HepG2 (cell line): ENCODE measurements at regions not wholly inside any gene's neighbourhood (a gene's known extent, or its start where the extent isn't known, plus 50 kb on each side); places are given as distances from the start of the nearest gene placed in this dataset.

Source experiments
- CREB1 ChIP-seq, 2 experiments: fragments of 450-650 bp in 1 of 2; IDR thresholded peaks; 2 replicates each; pipeline ENCODE4 v1.6.1; 2016 to 2017; ENCODE audit warnings: control low read depth in 1 of 2, mild to moderate bottlenecking in 1 of 2, missing compliant biosample characterization in 1 of 2, missing genetic modification characterization in 1 of 2
- CREM ChIP-seq, 2 experiments: sonication (generic) in 1 of 2; formaldehyde crosslinking in 1 of 2; IDR thresholded peaks; 2 replicates each; pipeline versions ENCODE4 v1.4.0 to v1.6.1; 2016 to 2020; ENCODE audit warnings: antibody characterized with exemption in 1 of 2, mild to moderate bottlenecking in 1 of 2, missing genetic modification reagents in 1 of 2
- ELF3 ChIP-seq: IDR thresholded peaks from 2 replicates; pipeline ENCODE4 v1.6.1; 2016; ENCODE audit warnings: missing genetic modification reagents, missing compliant biosample characterization
- ELF4 ChIP-seq: sonication (generic); formaldehyde crosslinking; IDR thresholded peaks from 2 replicates; pipeline ENCODE4 v1.5.0; 2020; ENCODE audit warnings: missing genetic modification reagents, mild to moderate bottlenecking, moderate library complexity, borderline replicate concordance
- GPN1 ChIP-seq: sonication (generic); formaldehyde crosslinking; IDR thresholded peaks from 2 replicates; pipeline ENCODE4 v1.5.1; 2020; ENCODE audit warnings: missing genetic modification reagents, borderline replicate concordance
- KAT8 ChIP-seq: IDR thresholded peaks from 2 replicates; pipeline ENCODE4 v1.6.1; 2016; ENCODE audit warnings: missing genetic modification reagents, missing compliant biosample characterization
- KMT2A ChIP-seq: sonication (generic); formaldehyde crosslinking; IDR thresholded peaks from 2 replicates; pipeline ENCODE4 v1.4.0; 2020; ENCODE audit warnings: missing genetic modification reagents
- MAZ ChIP-seq, 2 experiments: sonication (generic) in 1 of 2; formaldehyde crosslinking in 1 of 2; IDR thresholded peaks; 2 replicates each; pipeline versions ENCODE4 v1.5.0 to v1.6.1; 2012 to 2020; ENCODE audit warnings: low read depth in 2 of 2, mild to moderate bottlenecking in 2 of 2, borderline replicate concordance in 1 of 2, improper control_type of control experiment in 1 of 2, low read length in 1 of 2, missing genetic modification reagents in 1 of 2, moderate library complexity in 1 of 2
- NKX3-1 ChIP-seq: sonication (generic); formaldehyde crosslinking; IDR thresholded peaks from 2 replicates; pipeline ENCODE4 v1.5.0; 2020; ENCODE audit warnings: missing genetic modification reagents
- POLR2A ChIP-seq, 2 experiments: IDR thresholded peaks; 2 replicates each; pipeline ENCODE4 v1.6.1; 2011; ENCODE audit warnings: low read depth in 2 of 2, low read length in 2 of 2, mild to moderate bottlenecking in 1 of 2, moderate library complexity in 1 of 2; ENCODE audit not compliant: insufficient read depth in 1 of 2
- RCOR2 ChIP-seq: IDR thresholded peaks from 2 replicates; pipeline ENCODE4 v1.6.1; 2016; ENCODE audit warnings: missing biosample characterization, missing genetic modification reagents
- SIX4 ChIP-seq: sonication (generic); formaldehyde crosslinking; IDR thresholded peaks from 2 replicates; pipeline ENCODE4 v1.4.0; 2020; ENCODE audit warnings: missing genetic modification reagents
- SMYD3 ChIP-seq: sonication (generic); formaldehyde crosslinking; IDR thresholded peaks from 2 replicates; pipeline ENCODE4 v1.8.1; 2023; ENCODE audit warnings: mild to moderate bottlenecking, missing genetic modification reagents
- TFDP2 ChIP-seq: sonication (generic); formaldehyde crosslinking; IDR thresholded peaks from 2 replicates; pipeline ENCODE4 v1.4.0; 2020; ENCODE audit warnings: missing genetic modification reagents
- USF2 ChIP-seq, 2 experiments: sonication (generic) in 1 of 2; formaldehyde crosslinking in 1 of 2; IDR thresholded peaks; 2 replicates each; pipeline versions ENCODE4 v1.5.1 to v1.6.1; 2011 to 2020; ENCODE audit warnings: borderline replicate concordance in 1 of 2, low read depth in 1 of 2, low read length in 1 of 2, mild to moderate bottlenecking in 1 of 2, missing genetic modification reagents in 1 of 2, moderate library complexity in 1 of 2
- XBP1 ChIP-seq: sonication (generic); formaldehyde crosslinking; IDR thresholded peaks from 2 replicates; pipeline ENCODE4 v1.5.0; 2020; ENCODE audit warnings: missing genetic modification reagents
- ZBTB10 ChIP-seq: sonication (generic); formaldehyde crosslinking; IDR thresholded peaks from 2 replicates; pipeline ENCODE4 v1.4.0; 2020; ENCODE audit warnings: missing genetic modification reagents, borderline replicate concordance
- ZNF207 ChIP-seq: fragments of 450-650 bp; IDR thresholded peaks from 2 replicates; pipeline ENCODE4 v1.6.1; 2016; ENCODE audit warnings: antibody characterized with exemption, borderline replicate concordance
- TF ChIP-seq, protein P1 (sequence below): IDR thresholded peaks from 2 replicates; pipeline ENCODE4 v1.6.1; 2016; ENCODE audit warnings: missing compliant biosample characterization, missing genetic modification reagents, borderline replicate concordance
- TF ChIP-seq, protein P2 (sequence below): sonication (generic); formaldehyde crosslinking; IDR thresholded peaks from 2 replicates; pipeline ENCODE4 v1.4.0; 2020; ENCODE audit warnings: missing genetic modification reagents

- peak; percentile 43; the same call in 1 of the 2 replicates for TF ChIP-seq CREM (IDR thresholded peaks at IDR 0.05)
- TF ChIP-seq CREM (CRISPR knock-in tag; IDR thresholded peaks at IDR 0.05), result no peak
- peak; percentile 54 to 58; a peak in 3 of 4 replicates for TF ChIP-seq POLR2A (IDR thresholded peaks at IDR 0.05; ENCODE audit: insufficient read depth in 1 of 2, low read depth in 2 of 2, low read length in 2 of 2)
- TF ChIP-seq, protein P1, sequence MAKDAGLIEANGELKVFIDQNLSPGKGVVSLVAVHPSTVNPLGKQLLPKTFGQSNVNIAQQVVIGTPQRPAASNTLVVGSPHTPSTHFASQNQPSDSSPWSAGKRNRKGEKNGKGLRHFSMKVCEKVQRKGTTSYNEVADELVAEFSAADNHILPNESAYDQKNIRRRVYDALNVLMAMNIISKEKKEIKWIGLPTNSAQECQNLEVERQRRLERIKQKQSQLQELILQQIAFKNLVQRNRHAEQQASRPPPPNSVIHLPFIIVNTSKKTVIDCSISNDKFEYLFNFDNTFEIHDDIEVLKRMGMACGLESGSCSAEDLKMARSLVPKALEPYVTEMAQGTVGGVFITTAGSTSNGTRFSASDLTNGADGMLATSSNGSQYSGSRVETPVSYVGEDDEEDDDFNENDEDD, result peak; percentile 26; the same call in 1 of the 2 replicates
- peak; percentile 20; the same call in 1 of the 2 replicates for TF ChIP-seq XBP1 (CRISPR knock-in tag)
- peak; percentile 65; the same call in 1 of the 2 replicates for TF ChIP-seq ELF4
- peak; percentile 78 for TF ChIP-seq ELF3 (CRISPR knock-in tag)
- peak; percentile 83; the same call in 1 of the 2 replicates for TF ChIP-seq SMYD3 (CRISPR knock-in tag)
- TF ChIP-seq ZBTB10 (CRISPR knock-in tag), result 0 out of 2 replicates have a peak, but pooled peaks have one; percentile 27
- peak; percentile 84 for TF ChIP-seq KAT8 (CRISPR knock-in tag)
- no peak for TF ChIP-seq MAZ (IDR thresholded peaks at IDR 0.05; ENCODE audit: borderline replicate concordance, low read depth, low read length)
- 0 out of 2 replicates have a peak, but pooled peaks have one; percentile 32 for TF ChIP-seq MAZ (CRISPR knock-in tag; IDR thresholded peaks at IDR 0.05; ENCODE audit: low read depth)
- TF ChIP-seq CREB1 (IDR thresholded peaks at IDR 0.05), result no peak
- TF ChIP-seq CREB1 (CRISPR knock-in tag; IDR thresholded peaks at IDR 0.05), result peak; percentile 45; the same call in 1 of the 2 replicates
- peak; percentile 97 for TF ChIP-seq USF2 (IDR thresholded peaks at IDR 0.05; ENCODE audit: low read depth, low read length)
- TF ChIP-seq USF2 (CRISPR knock-in tag; IDR thresholded peaks at IDR 0.05; ENCODE audit: borderline replicate concordance), result peak; percentile 96
- peak; percentile 64; the same call in 1 of the 2 replicates for TF ChIP-seq NKX3-1
- TF ChIP-seq TFDP2 (CRISPR knock-in tag), result no peak
- TF ChIP-seq SIX4 (CRISPR knock-in tag), result 0 out of 2 replicates have a peak, but pooled peaks have one; percentile 15
- peak; percentile 74; the same call in 1 of the 2 replicates for TF ChIP-seq RCOR2
- peak; percentile 83; the same call in 1 of the 2 replicates for TF ChIP-seq ZNF207
- TF ChIP-seq GPN1 (CRISPR knock-in tag), result no peak
- TF ChIP-seq, protein P2, sequence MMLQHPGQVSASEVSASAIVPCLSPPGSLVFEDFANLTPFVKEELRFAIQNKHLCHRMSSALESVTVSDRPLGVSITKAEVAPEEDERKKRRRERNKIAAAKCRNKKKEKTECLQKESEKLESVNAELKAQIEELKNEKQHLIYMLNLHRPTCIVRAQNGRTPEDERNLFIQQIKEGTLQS (CRISPR knock-in tag), result peak; percentile 41; the same call in 1 of the 2 replicates
- peak; percentile 94; the same call in 1 of the 2 replicates for TF ChIP-seq KMT2A (CRISPR knock-in tag)
Measured at GRCh38 chr2:234881413-234882241, 70.2 kb upstream of the SH3BP4 start (continued).
